Parathyroid adenoma (tissue), 2 donors: ENCODE measurements at regions not wholly inside any gene's neighbourhood (a gene's known extent, or its start where the extent isn't known, plus 50 kb on each side); places are given as distances from the start of the nearest gene placed in this dataset.
"Not testable (repeated sequence)": the region's sequence is repeated elsewhere in the genome, so short reads cannot be mapped to it uniquely, and the experiment has no call there.

Experiments used
- H2AFZ ChIP-seq: fragments of 300-600 bp; sonication (generic); one replicate; pipeline ENCODE4 v1.7.0; 2017; ENCODE audit warnings: antibody characterized with exemption, mild to moderate bottlenecking
- H3K27ac ChIP-seq: fragments of 300-600 bp; sonication (generic); one replicate; pipeline ENCODE4 v1.7.0; 2017
- H3K27me3 ChIP-seq: fragments of 300-600 bp; sonication (generic); one replicate; pipeline ENCODE4 v1.7.0; 2017; ENCODE audit warnings: low read length; ENCODE audit not compliant: control insufficient read depth, insufficient read depth
- H3K36me3 ChIP-seq: fragments of 300-600 bp; sonication (generic); one replicate; pipeline ENCODE4 v1.7.0; 2017; ENCODE audit warnings: low read length; ENCODE audit not compliant: control insufficient read depth, insufficient read depth
- H3K4me1 ChIP-seq: fragments of 300-600 bp; sonication (generic); one replicate; pipeline ENCODE4 v1.7.0; 2017; ENCODE audit warnings: control low read depth
- H3K4me2 ChIP-seq: fragments of 300-600 bp; sonication (generic); one replicate; pipeline ENCODE4 v1.7.0; 2017; ENCODE audit warnings: low read length
- H3K4me3 ChIP-seq: fragments of 300-600 bp; sonication (generic); one replicate; pipeline ENCODE4 v1.7.0; 2017; ENCODE audit warnings: low read depth, low read length
- H3K79me2 ChIP-seq: fragments of 300-600 bp; sonication (generic); one replicate; pipeline ENCODE4 v1.7.0; 2017; ENCODE audit warnings: control low read depth
- H3K9ac ChIP-seq: fragments of 300-600 bp; sonication (generic); one replicate; pipeline ENCODE4 v1.7.0; 2017; ENCODE audit warnings: mild to moderate bottlenecking
- H3K9me3 ChIP-seq: fragments of 300-600 bp; sonication (generic); one replicate; pipeline ENCODE4 v1.7.0; 2017; ENCODE audit warnings: low read length; ENCODE audit not compliant: control insufficient read depth
- TF ChIP-seq, protein P1 (sequence below): fragments of 300-600 bp; sonication (generic); IDR thresholded peaks from one replicate; pipeline ENCODE4 v1.7.0; 2017; ENCODE audit warnings: antibody characterized with exemption, mild to moderate bottlenecking
- donor health status: primary hyperparathyroidism.

DNA sequence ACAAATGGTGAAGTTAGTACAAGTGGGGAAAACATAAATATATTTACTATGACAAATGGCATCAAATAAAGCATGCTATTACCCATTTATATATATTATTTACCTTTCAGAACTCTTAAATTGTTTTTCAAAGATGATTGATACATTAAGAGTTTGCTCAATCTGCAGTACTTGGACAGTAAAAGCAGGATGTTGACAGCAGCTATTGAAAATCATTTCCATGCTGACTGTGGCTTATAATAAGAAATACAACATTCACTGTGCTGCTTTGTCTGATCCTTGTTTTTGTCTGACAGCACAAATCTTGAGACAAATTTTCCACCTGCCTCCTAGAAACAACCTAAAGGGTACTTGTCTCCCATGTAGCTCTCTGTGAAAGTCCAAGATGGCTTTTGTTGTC, 134.1 kb upstream of the FAT1 start:
- no peaks in the 10 kb centered on the region for H3K79me2 ChIP-seq
- no peaks in the 10 kb centered on the region for H3K36me3 ChIP-seq
- no peak overlapping the region for H2AFZ ChIP-seq
- TF ChIP-seq, protein P1, sequence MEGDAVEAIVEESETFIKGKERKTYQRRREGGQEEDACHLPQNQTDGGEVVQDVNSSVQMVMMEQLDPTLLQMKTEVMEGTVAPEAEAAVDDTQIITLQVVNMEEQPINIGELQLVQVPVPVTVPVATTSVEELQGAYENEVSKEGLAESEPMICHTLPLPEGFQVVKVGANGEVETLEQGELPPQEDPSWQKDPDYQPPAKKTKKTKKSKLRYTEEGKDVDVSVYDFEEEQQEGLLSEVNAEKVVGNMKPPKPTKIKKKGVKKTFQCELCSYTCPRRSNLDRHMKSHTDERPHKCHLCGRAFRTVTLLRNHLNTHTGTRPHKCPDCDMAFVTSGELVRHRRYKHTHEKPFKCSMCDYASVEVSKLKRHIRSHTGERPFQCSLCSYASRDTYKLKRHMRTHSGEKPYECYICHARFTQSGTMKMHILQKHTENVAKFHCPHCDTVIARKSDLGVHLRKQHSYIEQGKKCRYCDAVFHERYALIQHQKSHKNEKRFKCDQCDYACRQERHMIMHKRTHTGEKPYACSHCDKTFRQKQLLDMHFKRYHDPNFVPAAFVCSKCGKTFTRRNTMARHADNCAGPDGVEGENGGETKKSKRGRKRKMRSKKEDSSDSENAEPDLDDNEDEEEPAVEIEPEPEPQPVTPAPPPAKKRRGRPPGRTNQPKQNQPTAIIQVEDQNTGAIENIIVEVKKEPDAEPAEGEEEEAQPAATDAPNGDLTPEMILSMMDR: no peak
- no peaks in the 10 kb centered on the region for H3K4me1 ChIP-seq
- no peak overlapping the region for H3K9ac ChIP-seq
- H3K4me2 ChIP-seq: no peak overlapping the region
- no peaks in the 10 kb centered on the region for H3K9me3 ChIP-seq
- no peaks in the 10 kb centered on the region for H3K27me3 ChIP-seq
- H3K4me3 ChIP-seq: no peak overlapping the region
- H3K27ac ChIP-seq: no peak overlapping the region

DNA sequence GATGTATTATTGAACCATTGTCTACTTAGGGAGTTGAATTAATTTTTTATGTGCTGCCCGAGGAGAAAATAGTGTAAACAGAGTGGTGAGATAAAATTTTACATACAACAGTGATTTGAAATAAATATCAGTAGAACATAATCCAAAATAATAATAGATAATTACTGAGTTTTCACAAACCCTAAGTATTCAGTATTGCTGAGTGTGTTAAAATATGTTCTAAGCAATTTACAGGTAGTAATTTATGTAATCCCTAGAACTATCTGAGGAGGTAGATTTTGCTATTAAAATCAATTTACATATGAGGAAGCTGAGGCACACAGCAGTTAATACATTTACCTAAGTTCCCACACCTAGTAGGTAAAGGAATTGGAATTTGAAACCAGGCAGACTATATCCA, 134.7 kb upstream of the FAT1 start:
- no peaks in the 10 kb centered on the region for H3K9me3 ChIP-seq
- no peaks in the 10 kb centered on the region for H3K79me2 ChIP-seq
- no peak overlapping the region for H3K4me2 ChIP-seq
- no peaks in the 10 kb centered on the region for H3K27me3 ChIP-seq
- no peaks in the 10 kb centered on the region for H3K36me3 ChIP-seq
- H2AFZ ChIP-seq: no peak overlapping the region
- no peak overlapping the region for H3K9ac ChIP-seq
- no peaks in the 10 kb centered on the region for H3K4me1 ChIP-seq
- H3K4me3 ChIP-seq: no peak overlapping the region
- no peak overlapping the region for H3K27ac ChIP-seq
- TF ChIP-seq, protein P1: no peak

DNA sequence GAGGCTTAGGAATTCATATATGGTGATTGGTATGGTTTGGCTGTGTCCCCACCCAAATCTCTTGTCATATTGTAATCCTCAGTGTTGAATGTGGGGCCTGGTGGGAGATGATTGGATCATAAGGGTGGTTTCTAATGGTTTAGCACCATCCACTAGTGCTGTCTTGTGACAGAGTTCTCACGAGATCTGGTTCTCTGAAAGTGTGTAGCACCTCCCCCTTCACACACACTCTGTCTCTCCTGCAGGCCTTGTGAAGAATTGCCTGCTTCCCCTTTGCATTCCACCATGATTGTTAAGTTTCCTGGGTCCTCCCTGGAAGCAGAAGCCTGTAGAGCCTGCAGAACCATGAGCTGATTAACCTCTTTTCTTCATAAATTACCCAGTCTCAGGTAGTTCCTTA, 135.8 kb upstream of the FAT1 start:
- no peak overlapping the region for H3K9ac ChIP-seq
- H3K79me2 ChIP-seq: no peaks in the 10 kb centered on the region
- H3K36me3 ChIP-seq: no peaks in the 10 kb centered on the region
- no peaks in the 10 kb centered on the region for H3K27me3 ChIP-seq
- no peak overlapping the region for H3K4me3 ChIP-seq
- H3K4me2 ChIP-seq: no peak overlapping the region
- no peaks in the 10 kb centered on the region for H3K4me1 ChIP-seq
- no peak overlapping the region for H2AFZ ChIP-seq
- no peak overlapping the region for H3K27ac ChIP-seq
- no peaks in the 10 kb centered on the region for H3K9me3 ChIP-seq
- TF ChIP-seq, protein P1: no peak

DNA sequence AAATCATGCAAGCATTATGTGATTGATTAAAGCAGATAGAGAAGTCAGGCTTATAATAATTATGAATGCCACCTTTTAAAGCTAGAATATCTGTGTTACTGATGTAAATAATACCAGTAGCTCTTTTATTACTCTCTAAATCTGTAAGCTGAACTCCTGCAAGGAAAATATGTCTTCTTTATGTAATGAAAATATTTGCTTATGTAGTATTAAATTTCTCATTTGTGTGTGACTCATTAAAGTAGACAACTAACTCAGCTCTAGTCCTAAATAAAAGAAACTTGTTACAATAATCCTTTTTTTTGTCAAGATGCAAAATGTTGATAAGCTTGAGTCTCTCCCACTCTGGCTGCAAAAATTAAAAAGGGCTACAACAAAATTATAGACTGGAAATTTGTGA, 137.7 kb upstream of the FAT1 start:
- H3K4me1 ChIP-seq: no peaks in the 10 kb centered on the region
- no peaks in the 10 kb centered on the region for H3K79me2 ChIP-seq
- no peak overlapping the region for H3K27ac ChIP-seq
- no peak overlapping the region for H3K9ac ChIP-seq
- H2AFZ ChIP-seq: no peak overlapping the region
- no peak overlapping the region for H3K4me3 ChIP-seq
- no peaks in the 10 kb centered on the region for H3K36me3 ChIP-seq
- no peak overlapping the region for H3K4me2 ChIP-seq
- no peaks in the 10 kb centered on the region for H3K27me3 ChIP-seq
- TF ChIP-seq, protein P1: no peak
- no peaks in the 10 kb centered on the region for H3K9me3 ChIP-seq

DNA sequence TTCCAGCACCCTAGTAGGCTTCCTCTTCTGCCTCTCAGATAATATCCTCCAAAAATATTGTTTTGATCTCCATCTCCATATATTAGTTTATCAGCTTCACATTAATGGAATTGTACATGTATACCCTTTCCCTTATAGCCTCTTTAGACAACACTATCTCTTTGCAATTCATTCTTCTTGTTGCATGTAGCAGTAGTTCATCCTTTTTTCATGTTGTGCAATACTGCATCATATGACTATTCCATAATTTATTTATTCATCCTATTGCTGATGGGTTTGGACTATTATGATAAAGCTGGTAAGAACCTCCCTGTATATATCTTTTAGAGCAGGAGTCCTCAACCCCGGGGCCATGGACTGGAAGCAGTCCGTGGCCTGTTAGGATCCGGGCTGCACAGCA, 148.2 kb upstream of the FAT1 start:
- H3K9ac ChIP-seq: no peak overlapping the region
- TF ChIP-seq, protein P1: no peak

DNA sequence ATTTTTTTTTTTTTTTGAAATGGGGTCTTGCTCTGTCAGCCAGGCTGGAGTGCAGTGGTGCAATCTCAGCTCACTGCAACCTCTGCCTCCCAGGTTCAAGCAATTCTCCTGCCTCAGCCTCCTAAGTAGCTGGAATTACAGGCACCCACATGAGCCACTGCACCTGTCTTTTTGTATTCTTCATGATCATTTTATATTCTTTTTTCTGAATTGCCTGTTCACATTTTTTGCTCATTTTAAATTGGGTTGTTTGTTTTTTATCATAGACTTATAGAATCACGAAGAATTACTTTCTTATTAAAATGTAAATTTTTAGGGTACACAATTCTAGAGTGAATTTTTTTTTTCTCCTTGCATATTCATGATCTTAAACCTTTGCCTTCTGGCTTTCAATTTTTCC, 149.4 kb upstream of the FAT1 start:
- not testable (repeated sequence) for H3K4me3 ChIP-seq, H3K36me3 ChIP-seq, H3K79me2 ChIP-seq, H3K4me1 ChIP-seq, H3K4me2 ChIP-seq, H3K27me3 ChIP-seq, H2AFZ ChIP-seq, H3K9ac ChIP-seq, H3K27ac ChIP-seq, H3K9me3 ChIP-seq

More for the DNA sequence above, 148.2 kb upstream of the FAT1 start:
- H3K27ac ChIP-seq: no peak overlapping the region
- no peak overlapping the region for H3K4me3 ChIP-seq
- H3K4me1 ChIP-seq: no peaks in the 10 kb centered on the region
- no peak overlapping the region for H2AFZ ChIP-seq
- no peaks in the 10 kb centered on the region for H3K79me2 ChIP-seq
- no peaks in the 10 kb centered on the region for H3K36me3 ChIP-seq
- H3K4me2 ChIP-seq: no peak overlapping the region
- no peaks in the 10 kb centered on the region for H3K9me3 ChIP-seq
- H3K27me3 ChIP-seq: no peaks in the 10 kb centered on the region
